ENCODE measurements at regions not wholly inside any gene's neighbourhood (a gene's known extent, or its start where the extent isn't known, plus 50 kb on each side); places are given as distances from the start of the nearest gene placed in this dataset.
A peak's percentile ranks its signal among the peaks of the same experiment; 100 is the strongest.

DNA sequence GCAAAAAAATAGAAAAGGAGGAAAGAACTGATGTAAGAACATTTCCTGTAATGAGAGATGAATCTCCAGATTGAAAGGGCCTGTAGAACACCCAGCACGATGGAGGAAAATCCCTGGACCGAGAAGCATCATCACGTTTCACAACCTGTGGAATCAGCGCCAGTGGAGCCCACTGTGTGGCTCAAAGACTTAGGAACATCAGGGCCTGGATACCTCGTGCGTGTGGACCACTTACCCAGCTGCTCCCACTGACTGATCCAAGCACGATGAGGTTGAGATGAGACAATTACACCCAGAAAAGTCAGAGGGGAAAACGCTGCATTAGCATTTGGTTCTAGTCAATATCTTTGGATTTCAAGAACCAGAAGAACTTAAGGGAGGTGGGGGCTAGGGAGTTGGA lies 224.6 kb downstream of the SYK start:
- DNase-seq = no peak

DNA sequence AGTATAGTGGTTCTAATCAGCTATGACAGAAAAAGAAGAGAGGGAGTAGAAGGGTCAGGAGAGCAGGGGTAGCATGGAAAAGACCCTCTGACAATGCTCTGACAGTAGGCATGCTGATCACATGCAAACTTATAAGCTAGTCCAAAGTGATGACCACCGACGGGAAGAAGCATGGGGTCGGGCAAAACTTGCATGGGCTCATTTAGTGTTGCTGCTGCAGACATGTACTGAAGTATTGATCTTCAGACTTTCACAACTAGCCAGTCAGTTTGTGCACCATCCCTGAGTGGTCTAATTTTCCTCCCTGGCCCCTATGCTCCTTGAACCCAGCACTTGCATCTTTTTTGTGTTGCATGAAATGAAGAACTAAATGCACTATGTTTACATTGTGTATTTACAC lies 225.4 kb downstream of the SYK start:
- DNase-seq = no peak

DNA sequence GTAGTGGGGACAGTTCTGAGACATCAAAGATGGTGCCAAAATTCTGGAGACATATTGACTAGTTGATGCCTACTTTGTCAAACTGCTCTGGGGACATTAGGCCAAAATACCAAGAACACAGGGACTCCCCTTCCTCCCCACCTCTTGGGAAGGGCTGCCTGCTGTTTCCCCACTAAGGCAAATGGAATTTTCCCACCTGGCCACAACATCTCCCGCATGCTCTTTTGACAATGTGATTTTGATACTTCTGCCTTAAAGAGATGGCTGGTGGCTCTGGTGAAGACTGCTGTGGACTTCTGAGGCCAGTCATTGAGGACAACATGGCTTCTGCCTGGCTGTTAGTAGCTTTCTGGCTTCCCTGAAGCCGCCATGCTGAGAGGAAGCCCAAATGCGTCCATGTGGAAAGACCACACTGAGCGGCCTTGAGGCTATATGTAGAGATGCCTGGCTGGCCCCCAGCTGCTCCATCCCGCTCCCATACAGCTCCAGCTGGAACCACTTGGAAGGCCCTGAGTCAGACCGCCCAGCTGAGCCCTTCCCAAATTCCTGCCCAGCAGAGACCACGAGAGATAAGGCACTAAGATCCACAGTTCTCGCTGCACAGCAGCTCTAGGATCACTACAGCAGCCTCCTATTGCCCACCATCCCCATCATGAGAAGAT lies 226.7 kb downstream of the SYK start:
- no peak for DNase-seq

DNA sequence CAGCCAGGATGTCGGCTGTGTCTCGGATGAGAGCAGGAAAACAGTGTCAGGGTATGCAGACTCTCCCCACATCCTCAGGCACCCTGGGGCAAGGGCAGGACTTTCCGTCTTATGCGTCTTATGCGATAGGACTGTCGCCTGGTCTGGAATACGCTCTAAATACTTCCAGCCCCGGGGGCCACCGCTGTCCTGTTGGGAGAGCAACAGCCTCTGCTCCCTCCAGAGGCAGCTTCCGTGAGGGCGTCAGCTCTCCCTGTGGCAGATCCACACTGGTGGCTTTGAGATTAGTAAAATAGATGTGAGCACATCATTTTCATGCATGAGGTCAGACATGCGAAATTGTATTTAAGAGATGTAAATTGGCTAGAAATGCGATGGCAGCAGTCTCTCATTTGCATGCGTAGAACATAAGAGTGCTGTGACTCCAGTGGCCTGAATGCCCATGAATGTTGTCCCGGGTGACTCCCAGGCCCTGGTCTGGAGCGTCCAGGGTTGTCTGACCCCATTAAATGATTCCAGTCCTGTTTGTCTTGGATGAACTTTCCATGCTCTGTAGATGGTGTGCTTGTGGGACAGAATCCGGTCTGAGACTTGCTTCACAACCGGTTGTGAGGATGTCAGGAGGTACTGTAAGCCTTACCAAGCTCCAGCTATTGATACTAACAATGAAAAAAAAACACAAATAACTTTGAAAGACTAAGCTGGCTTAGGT lies 228.2 kb downstream of the SYK start:
- DNase-seq = no peak

DNA sequence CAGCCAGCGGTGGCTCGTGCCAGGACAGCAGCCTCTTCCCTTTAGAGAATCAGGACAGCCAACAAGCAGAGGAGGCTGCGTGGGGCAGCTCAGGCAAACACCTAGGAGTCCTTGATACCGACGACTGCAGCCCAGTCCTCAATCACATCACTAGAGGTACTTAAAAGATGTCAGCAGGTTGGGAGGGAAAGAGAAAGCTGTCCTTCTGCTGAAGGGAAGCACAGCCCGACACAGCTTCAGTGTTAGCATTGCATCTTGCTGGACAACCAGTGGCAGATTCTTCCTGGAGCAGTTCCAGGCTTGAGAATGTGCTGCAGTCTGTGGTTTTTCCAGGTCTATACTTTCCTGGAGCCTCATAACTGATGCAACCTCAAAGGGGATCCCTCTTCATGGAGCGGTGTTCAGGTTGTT lies 230.5 kb downstream of the SYK start:
- no peak for DNase-seq

DNA sequence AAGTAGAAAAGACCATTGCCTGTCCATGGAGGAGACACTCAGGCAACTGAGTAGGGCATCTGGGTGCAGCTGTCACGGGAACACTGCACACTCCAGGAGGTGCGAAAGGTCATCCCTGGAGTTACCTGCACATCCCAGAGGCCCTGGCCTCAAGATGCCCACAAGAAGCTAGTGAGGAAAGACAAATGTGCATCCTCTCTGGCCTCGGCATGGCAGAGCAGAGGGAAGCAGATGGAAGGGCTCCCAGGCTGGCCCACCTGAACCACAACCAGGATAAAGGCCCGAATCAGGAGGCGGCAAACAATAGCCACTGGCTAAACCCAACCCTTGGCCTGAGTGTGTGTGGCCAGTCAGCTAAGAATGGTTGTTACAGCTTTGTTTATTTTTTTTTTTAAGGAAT lies 231.7 kb downstream of the SYK start:
- no peak for DNase-seq

DNA sequence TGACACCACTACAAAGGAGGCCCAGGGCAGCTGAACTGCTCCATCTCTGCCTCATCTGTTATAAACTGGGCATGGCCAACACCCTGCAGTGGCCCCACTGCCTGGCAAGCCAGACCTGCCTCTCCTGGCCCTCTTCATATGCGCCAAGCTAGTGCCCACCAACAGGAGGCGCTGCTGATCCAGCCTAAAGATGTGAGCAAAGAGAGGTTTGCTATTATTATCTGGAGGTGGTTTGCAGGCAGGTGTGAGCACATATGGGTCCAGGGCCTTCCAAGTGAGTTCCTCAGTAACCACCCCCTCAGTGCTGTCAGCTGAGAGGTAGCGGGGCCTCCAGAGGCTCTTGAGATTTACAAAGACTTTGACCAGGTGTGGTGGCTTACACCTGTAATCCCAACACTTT lies 232.2 kb downstream of the SYK start:
- peak; percentile 67 for DNase-seq

DNA sequence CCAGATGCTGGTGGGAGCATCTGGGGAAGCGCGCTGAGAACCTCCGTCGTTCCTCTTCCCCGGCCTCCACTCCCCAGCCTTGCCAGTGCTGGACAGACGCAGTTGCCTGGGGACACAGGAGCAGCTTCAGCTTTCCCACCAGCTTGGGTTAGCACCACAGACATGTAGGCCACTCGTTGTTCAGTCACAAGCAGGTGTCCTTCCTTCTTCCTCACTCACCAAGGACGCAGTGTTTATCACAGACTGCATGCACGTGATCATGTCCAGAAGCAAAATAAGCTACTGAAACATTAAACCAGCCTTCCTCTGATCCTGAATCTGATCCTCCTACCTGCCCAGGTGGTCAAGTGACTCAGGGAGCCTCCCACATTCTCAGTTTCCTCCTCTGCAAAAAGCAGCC lies 232.9 kb downstream of the SYK start:
- DNase-seq = no peak

DNA sequence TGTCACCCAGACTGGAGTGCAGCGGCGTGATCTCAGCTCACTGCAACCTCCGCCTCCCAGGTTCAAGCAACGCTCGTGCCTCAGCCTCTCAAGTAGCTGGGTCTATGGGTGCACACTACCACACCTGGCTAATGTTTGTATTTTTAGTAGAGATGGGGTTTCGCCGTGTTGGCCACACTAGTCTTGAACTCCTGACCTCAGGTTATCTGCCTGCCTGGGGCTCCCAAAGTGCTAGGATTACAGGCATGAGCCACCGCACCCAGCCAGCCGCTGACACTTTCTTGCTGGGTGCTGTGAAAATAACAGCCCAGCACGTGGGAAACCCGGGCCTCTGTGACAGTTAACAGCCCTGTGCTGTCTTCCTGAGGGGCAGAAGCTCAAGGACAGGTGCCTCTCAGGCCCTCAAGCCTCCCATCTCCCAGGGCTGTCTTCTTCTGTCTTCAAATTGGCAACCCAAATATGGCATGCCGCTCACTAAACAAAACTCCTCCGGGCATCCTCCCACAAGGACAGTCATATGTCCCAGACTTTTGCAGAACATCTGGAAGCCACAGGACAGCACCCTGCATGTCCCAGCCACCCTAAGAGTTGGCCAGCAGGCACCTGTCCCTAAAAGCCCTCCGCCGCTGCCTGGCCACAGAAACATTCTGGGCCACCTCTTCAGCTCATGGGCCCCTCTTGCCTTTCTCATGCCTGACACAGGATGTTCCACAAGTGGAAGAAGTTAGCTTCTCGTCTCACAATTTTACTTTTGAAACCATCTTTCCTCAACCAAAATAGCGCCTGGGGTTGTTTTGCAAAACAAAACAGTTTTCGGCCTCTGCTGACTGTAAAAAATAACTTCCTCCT lies 233.6 kb downstream of the SYK start:
- DNase-seq = no peak

DNA sequence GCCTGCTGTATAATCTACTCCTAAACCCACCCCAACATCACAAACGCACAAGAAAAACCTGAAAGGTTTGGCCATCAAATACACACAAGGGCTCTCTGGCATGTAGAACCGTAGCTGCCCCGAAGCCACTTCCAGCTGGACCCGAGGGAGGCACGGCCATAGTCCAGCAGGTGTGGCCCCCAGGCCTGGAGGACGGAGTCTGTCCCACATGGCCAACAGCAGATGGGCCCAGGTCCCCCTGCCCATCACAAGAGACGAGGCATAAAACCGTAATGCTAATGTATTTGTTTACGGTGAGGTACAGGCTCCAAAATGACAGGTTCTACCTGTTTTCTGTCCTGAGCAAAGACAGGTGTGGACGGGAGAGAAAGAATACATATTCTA lies 234.2 kb downstream of the SYK start:
- DNase-seq = no peak

DNA sequence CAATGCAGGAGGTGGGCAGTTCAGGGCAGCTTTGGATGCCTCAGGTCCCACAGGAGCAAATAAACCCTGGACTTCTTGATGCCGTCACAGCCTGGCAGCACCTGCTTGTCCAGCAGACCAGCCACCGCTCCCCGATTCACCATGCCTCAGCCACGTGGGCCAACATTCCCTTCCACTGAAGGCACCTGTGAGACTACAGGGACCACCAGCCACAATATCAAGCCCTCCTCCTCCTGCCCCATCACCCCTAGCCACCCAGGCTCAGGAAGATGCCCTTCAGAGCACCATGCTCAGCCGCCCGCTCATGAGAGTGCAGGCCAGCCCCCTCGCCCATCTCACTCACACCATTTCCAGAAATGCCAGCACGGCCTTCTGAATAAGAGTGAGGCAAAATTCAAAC lies 234.7 kb downstream of the SYK start:
- DNase-seq = no peak

DNA sequence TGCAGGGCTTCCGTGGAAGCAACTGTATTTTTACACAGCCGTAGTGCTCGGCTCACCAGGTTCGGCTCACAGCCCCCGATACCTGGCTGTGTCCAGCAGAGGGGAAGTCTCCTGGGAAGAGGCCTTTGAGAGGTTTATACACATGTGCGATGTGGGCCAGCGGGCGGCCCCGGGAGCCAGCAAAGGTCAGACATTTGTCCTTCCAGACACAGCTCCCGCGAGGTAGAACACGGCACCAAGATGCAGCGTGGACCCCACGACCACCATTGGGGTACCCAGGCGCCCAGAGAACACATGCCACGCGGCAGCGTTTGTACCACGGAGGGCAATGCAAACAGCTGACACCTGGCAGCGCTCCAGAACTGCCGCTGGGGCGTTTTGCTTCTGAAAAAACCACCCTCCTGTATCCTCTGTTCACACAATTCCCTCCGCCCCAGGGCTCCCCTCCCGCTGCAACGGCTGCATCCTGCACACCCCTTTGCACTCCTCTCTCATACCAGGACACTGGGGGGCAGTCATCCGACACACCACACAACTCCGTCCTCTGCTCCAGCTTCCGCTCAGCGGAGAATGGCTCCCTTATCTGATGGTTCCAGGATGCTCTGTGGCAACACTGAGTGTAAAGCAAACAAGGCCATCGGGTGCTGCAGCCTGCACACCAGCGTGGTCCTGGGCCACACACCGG lies 235.3 kb downstream of the SYK start:
- DNase-seq = peak; percentile 58

DNA sequence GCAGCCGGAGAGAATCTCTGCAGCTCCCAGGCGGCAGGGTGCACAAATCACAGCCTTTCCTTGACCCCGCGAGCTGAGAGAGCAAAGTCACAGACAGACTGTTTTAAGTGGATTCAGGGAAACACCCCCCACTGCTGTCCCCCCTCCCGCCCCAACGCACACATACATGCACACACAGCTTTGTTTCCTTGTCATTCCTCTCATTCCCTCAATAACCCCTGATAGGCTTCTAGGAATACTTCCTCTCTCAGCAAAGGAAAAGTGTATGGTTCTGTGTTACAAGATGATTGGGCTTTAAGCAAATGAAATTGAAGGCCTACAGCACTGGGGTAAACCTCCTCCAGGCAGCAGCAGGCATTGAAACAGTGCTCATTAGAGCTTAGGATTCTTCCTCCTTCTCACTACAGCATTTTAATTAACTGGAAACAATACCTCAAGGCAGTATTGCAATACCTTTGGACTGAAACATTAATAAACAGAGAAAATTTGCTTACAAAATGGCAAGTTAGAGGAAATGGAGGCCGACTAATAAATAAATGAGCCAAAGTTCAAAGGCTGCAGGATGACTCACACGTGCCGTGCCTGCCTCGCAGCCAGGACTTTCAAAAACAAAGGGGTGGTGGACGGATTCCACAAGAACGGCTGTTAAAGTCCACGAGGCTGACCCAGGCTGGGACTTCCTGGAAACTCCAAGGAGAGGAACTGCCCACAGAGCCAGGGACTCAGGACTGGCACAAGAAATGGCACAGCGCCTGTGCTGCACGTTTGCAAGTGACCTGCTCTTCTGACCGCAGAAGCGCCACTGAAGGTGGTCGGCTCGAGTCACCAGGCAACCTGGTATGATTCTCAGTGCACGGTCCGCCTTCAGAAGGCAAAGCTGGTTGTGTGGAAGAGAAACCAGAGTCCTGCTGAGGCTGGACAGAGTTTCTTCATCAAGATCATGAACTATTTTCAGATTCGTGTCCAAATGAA lies 236.2 kb downstream of the SYK start:
- DNase-seq = no peak

DNA sequence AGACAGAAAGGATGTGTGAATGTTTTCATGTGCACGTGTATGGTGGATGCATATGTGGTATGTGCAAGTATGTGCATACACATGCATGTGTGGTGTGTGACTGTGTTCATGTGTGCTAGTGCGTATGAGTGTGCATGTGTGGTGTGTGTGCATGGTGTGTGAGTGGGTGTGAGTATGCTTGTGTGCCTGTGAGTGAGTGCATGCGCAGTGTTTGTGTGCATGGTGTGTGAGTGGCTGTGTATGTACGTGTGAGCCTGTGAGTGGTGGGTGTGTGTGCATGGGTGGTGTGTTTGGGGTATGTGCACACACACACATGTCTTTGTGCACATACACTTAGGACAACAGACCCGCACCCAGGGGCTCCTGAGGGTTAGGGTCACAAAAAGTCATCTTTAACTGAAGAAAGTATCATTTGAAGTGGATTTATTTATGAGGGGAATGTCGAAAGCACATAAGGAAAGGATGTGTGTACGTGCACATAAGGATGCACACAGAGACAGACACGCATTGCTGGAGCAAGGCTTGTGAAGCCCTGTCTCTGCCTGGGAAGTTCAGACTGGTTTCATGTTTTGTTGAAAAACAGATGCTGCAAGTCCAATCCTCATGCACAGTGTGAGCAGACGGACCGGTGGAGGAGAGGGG lies 237.0 kb downstream of the SYK start:
- no peak for DNase-seq

DNA sequence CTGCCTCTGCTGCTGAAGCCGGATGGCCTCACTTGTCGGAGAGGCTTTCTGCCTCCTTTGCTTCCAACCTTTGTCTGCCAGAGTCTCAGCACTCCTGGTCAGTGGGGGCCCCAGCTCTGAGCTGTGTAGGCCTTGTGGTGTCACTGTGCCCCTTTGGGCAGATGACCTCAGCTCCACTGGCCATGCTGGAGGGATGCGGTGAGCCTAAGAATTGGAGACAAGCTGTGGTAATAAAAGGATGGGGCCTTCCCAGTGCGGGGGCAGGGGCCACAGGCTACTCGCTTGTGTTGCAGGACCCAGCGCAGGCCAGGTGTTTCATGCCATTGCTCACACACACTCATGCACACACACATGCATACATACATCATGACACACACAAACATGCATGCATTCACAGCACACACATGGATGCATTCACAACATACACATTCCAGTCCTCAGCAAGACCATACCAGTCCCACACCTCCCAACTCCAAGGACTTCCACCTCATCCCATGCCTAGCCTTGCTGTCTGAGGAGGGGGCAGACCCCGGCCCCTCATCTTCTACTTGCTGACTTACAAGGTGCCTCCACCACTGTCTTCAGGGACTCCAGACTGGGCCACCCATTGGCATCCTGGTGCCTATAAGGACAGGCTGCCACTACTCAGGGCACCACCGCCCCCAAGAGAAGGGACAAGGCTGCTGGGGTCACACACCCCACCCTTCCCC lies 237.7 kb downstream of the SYK start:
- DNase-seq = no peak

DNA sequence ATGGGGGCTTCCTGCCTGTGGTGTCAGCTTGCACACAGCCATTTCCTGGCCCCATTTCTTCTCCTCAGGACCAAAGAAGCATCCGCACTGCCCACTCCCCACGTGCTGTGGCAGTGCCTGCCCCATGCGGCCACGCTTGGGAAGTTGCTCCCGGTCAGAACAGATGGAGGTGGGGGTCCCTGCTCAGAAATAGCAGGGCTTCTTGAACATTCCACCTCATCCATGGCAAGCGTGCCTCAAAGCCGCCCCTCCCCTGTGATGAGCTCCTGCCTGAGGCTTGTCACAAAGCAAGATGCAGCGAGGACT lies 238.2 kb downstream of the SYK start:
- no peak for DNase-seq

DNA sequence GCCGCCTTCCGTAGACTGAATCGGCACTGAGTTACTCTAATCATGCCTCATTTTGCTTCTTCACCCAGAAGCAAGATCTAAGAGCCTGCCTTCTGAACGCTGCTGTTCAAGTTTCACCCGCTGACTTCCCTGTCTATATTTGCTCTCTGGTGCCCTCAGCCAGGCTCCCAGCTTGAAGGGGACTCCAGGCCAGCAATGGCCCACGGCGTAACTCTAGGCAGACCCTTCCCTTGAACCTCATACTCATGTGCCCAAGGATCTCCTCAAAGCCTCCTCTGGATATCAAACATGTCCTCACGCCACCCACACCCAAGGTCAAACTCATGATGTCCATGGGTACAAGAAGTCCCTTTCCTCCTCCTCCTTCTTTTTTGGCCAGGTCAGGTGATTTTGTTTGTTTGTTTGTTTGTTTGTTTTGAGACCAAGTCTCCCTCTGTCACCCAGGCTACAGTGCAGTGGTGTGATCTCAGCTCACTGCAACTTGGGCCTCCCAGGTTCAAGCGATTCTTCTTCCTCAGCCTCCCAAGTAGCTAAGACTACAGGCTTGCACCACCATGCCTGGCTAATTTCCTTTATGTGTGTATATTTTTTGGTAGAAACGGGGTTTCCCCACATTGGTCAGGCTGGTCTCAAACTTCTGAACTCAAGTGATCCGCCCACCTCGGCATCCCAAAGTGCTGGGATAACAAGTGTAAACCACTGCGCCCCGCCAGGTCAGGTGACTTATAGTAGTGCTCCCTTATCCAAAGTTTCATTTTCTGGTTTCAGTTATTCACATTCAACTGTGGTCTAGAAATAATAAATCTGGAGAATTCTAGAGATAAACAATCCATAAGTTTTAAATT lies 239.0 kb downstream of the SYK start:
- no peak for DNase-seq

DNA sequence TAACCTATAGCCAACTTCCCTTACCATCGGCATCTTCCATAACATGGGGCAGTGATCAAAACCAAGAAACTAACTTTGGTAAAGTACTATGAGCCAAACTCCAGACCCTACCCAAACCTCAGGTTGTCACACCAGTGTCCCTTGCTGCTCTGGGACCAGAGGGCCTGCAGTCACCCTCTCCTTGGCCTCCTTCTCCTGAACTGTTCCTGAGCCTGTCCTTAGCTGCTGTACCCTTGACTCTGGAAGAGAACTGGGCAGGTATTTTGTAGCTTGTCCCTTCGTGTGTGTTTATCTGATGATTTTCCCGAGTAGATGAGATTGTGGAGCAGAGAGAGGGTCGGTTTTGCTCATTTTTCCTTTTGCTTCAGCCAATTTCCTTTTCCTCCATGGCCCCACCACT lies 240.4 kb downstream of the SYK start:
- DNase-seq = no peak

DNA sequence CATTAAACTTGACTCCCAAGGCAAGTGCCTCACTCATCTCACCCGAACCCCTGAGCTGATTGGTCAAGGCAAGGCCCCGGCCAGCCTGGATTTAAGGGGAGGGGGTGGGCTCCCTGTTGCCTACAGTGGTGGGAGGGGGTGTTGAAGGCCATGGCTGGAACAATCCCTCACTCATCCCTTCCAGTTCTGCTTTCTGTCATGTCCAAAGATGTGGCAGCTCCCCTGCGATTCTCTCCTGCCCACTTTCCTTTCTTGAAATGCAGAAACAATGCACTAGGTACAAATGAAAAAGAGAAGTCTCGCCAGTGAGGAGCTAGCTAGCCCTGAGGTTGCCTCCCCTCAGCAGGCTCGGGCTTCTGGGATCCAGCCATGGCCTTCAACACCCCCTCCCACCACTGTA lies 240.9 kb downstream of the SYK start:
- no peak for DNase-seq

All from CD4-positive, alpha-beta T cell treated with Interleukin-12 subunit alpha and Interleukin-12 subunit beta, for 1 hour (primary cell).